Gastrocnemius medialis (tissue), 4 donors: ENCODE measurements at regions not wholly inside any gene's neighbourhood (a gene's known extent, or its start where the extent isn't known, plus 50 kb on each side); places are given as distances from the start of the nearest gene placed in this dataset.
"Not testable (repeated sequence)": the region's sequence is repeated elsewhere in the genome, so short reads cannot be mapped to it uniquely, and the experiment has no call there.

Source experiments
- POLR2A ChIP-seq, 2 donors: fragments of 450-650 bp; IDR thresholded peaks; one replicate each; pipeline ENCODE4 v1.6.1; 2017; ENCODE audit warnings: antibody characterized with exemption in 2 of 2, mild to moderate bottlenecking in 2 of 2, moderate library complexity in 2 of 2
- TF ChIP-seq, protein P1 (sequence below), 5 experiments: fragments of 450-650 bp in 3 of 5; fragments of 200-600 bp in 2 of 5; sonication (generic) in 2 of 5; IDR thresholded peaks in 4 of 5; conservative IDR thresholded peaks in 1 of 5; 1 replicate in 4 of 5; 2 replicates in 1 of 5; pipeline ENCODE4 v1.5.1; 2016 to 2019; ENCODE audit warnings: antibody characterized with exemption in 5 of 5, mild to moderate bottlenecking in 3 of 5, moderate library complexity in 3 of 5

DNA sequence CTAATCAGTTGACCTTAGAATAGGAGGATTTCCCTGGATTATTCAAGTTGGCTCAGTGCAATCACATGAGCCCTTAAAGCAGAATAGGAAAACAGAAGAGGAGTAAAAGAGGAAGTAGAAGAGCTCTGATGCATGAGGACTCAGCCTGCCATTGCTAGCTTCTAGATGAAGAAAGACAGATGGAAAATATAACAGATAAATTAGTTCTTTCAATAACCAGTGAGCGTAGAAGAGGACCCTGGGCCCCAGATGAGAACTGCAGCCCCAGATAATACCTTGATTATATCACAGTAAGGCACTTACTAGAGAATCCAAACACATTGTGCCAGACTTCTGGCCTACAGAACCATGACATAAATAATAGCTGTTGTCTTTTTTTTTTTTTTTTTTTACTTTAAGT lies 314.0 kb downstream of the RAD51AP2 start:
- TF ChIP-seq, protein P1, sequence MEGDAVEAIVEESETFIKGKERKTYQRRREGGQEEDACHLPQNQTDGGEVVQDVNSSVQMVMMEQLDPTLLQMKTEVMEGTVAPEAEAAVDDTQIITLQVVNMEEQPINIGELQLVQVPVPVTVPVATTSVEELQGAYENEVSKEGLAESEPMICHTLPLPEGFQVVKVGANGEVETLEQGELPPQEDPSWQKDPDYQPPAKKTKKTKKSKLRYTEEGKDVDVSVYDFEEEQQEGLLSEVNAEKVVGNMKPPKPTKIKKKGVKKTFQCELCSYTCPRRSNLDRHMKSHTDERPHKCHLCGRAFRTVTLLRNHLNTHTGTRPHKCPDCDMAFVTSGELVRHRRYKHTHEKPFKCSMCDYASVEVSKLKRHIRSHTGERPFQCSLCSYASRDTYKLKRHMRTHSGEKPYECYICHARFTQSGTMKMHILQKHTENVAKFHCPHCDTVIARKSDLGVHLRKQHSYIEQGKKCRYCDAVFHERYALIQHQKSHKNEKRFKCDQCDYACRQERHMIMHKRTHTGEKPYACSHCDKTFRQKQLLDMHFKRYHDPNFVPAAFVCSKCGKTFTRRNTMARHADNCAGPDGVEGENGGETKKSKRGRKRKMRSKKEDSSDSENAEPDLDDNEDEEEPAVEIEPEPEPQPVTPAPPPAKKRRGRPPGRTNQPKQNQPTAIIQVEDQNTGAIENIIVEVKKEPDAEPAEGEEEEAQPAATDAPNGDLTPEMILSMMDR (IDR thresholded peaks at IDR 0.05 in 4 of 5, conservative IDR thresholded peaks at IDR 0.05 in 1 of 5), result not testable (repeated sequence)
- not testable (repeated sequence) for TF ChIP-seq POLR2A (IDR thresholded peaks at IDR 0.05)
